ENCODE measurements at regions not wholly inside any gene's neighbourhood (a gene's known extent, or its start where the extent isn't known, plus 50 kb on each side); places are given as distances from the start of the nearest gene placed in this dataset.

DNA sequence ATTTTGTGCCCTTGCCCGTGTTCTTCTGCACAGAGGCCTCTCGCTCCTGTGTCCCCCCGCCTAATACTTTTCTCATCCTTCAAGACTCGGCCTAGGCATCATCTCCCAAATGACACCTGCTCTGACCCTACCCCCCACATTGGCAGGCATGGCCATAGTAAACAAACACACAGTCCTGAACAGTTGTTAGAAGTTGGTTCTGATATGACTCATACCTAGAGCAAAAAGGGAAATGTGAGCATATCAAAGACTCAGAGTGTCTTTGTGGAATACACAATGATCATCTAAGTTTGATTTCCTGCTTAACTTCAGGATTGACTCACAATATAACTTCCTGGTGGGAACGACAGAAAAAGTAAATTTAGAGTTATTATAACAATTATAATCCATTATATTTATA, 120.5 kb downstream of the POLR2M start:
- TF ChIP-seq, protein P1, sequence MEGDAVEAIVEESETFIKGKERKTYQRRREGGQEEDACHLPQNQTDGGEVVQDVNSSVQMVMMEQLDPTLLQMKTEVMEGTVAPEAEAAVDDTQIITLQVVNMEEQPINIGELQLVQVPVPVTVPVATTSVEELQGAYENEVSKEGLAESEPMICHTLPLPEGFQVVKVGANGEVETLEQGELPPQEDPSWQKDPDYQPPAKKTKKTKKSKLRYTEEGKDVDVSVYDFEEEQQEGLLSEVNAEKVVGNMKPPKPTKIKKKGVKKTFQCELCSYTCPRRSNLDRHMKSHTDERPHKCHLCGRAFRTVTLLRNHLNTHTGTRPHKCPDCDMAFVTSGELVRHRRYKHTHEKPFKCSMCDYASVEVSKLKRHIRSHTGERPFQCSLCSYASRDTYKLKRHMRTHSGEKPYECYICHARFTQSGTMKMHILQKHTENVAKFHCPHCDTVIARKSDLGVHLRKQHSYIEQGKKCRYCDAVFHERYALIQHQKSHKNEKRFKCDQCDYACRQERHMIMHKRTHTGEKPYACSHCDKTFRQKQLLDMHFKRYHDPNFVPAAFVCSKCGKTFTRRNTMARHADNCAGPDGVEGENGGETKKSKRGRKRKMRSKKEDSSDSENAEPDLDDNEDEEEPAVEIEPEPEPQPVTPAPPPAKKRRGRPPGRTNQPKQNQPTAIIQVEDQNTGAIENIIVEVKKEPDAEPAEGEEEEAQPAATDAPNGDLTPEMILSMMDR (IDR thresholded peaks at IDR 0.05; ENCODE audit: insufficient read depth, low read length), result no peak
- TF ChIP-seq POLR2AphosphoS5 (IDR thresholded peaks at IDR 0.05; ENCODE audit: low read depth), result no peak
